Liver (tissue), 8 donors: ENCODE measurements at regions not wholly inside any gene's neighbourhood (a gene's known extent, or its start where the extent isn't known, plus 50 kb on each side); places are given as distances from the start of the nearest gene placed in this dataset.

ENCODE experiments used
- DNase-seq: peaks from one replicate; pipeline ENCODE4 v3.0.0-alpha.2; 2017; ENCODE audit warnings: low spot score
- H3K27ac ChIP-seq, 2 donors: one replicate each; pipeline ENCODE4 v1.7.0; 2013; ENCODE audit warnings: inconsistent platforms in 2 of 2, low read length in 2 of 2, control low read depth in 1 of 2, low read depth in 1 of 2, mild to moderate bottlenecking in 1 of 2
- H3K27me3 ChIP-seq, 4 donors: one replicate each; pipeline versions ENCODE4 v1.6.1 to v1.7.0; 2013; ENCODE audit warnings: low read length in 3 of 4, inconsistent platforms in 1 of 4, mild to moderate bottlenecking in 1 of 4, moderate library complexity in 1 of 4; ENCODE audit not compliant: control insufficient read depth in 4 of 4, insufficient read depth in 4 of 4
- H3K36me3 ChIP-seq, 4 donors: one replicate each; pipeline versions ENCODE4 v1.6.1 to v1.7.0; 2013; ENCODE audit warnings: low read length in 3 of 4, mild to moderate bottlenecking in 3 of 4, low read depth in 1 of 4, moderate library complexity in 1 of 4; ENCODE audit not compliant: control insufficient read depth in 4 of 4, insufficient read depth in 3 of 4
- H3K4me1 ChIP-seq, 4 donors: one replicate each; pipeline versions ENCODE4 v1.6.1 to v1.7.0; 2013; ENCODE audit warnings: low read length in 3 of 4, mild to moderate bottlenecking in 3 of 4, moderate library complexity in 1 of 4; ENCODE audit not compliant: control insufficient read depth in 4 of 4, insufficient read depth in 4 of 4
- H3K4me3 ChIP-seq, 3 donors: one replicate each; pipeline versions ENCODE4 v1.6.1 to v1.7.0; 2013; ENCODE audit warnings: low read length in 3 of 3, control low read depth in 1 of 3, low read depth in 1 of 3, mild to moderate bottlenecking in 1 of 3
- H3K9ac ChIP-seq, 2 donors: one replicate each; pipeline ENCODE4 v1.7.0; 2013; ENCODE audit warnings: low read length in 2 of 2, mild to moderate bottlenecking in 2 of 2, moderate library complexity in 2 of 2, control low read depth in 1 of 2, low read depth in 1 of 2
- H3K9me3 ChIP-seq, 4 donors: one replicate each; pipeline versions ENCODE4 v1.6.1 to v1.7.0; 2013; ENCODE audit warnings: low read length in 3 of 4; ENCODE audit not compliant: control insufficient read depth in 4 of 4
- EGR1 ChIP-seq, 2 donors: IDR thresholded peaks; 2 replicates each; pipeline ENCODE4 v1.6.1; 2016 to 2018; ENCODE audit warnings: antibody characterized with exemption in 2 of 2, low read depth in 2 of 2
- FOXA1 ChIP-seq: IDR thresholded peaks from 2 replicates; pipeline ENCODE4 v1.6.1; 2016; ENCODE audit warnings: antibody characterized with exemption
- FOXA2 ChIP-seq: IDR thresholded peaks from 2 replicates; pipeline ENCODE4 v1.6.1; 2016; ENCODE audit warnings: antibody characterized with exemption
- GABPA ChIP-seq, 2 donors: IDR thresholded peaks in 1 of 2; conservative IDR thresholded peaks in 1 of 2; 2 replicates each; pipeline ENCODE4 v1.6.1; 2016; ENCODE audit warnings: antibody characterized with exemption in 2 of 2, mild to moderate bottlenecking in 1 of 2, moderate library complexity in 1 of 2
- HNF4A ChIP-seq, 2 donors: conservative IDR thresholded peaks; 2 replicates each; pipeline ENCODE4 v1.6.1; 2016; ENCODE audit warnings: antibody characterized with exemption in 2 of 2, mild to moderate bottlenecking in 2 of 2
- HNF4G ChIP-seq: IDR thresholded peaks from 2 replicates; pipeline ENCODE4 v1.6.1; 2016; ENCODE audit warnings: antibody characterized with exemption
- JUND ChIP-seq, 2 donors: IDR thresholded peaks; 2 replicates each; pipeline ENCODE4 v1.6.1; 2016; ENCODE audit warnings: antibody characterized with exemption in 2 of 2
- NR2F2 ChIP-seq: IDR thresholded peaks from 2 replicates; pipeline ENCODE4 v1.6.1; 2016; ENCODE audit warnings: antibody characterized with exemption
- RAD21 ChIP-seq, 2 donors: IDR thresholded peaks; 2 replicates each; pipeline ENCODE4 v1.6.1; 2016; ENCODE audit warnings: antibody characterized with exemption in 2 of 2, mild to moderate bottlenecking in 2 of 2
- RXRA ChIP-seq, 2 donors: IDR thresholded peaks; 2 replicates each; pipeline ENCODE4 v1.6.1; 2017 to 2018; ENCODE audit warnings: antibody characterized with exemption in 2 of 2, mild to moderate bottlenecking in 1 of 2
- SP1 ChIP-seq: IDR thresholded peaks from 2 replicates; pipeline ENCODE4 v1.6.1; 2018; ENCODE audit warnings: antibody characterized with exemption, mild to moderate bottlenecking
- TAF1 ChIP-seq: conservative IDR thresholded peaks from 2 replicates; pipeline ENCODE4 v1.6.1; 2016; ENCODE audit warnings: antibody characterized with exemption, mild to moderate bottlenecking
- YY1 ChIP-seq: IDR thresholded peaks from 2 replicates; pipeline ENCODE4 v1.6.1; 2016; ENCODE audit warnings: antibody characterized with exemption, mild to moderate bottlenecking
- WGBS: extraction: QIAGEN DNeasy Blood & Tissue Kit; methylation state at CpG from one replicate; pipeline ENCODE4 v1.1.7; 2013; 5-methylcytosine and 5-hydroxymethylcytosine counted together
- TF ChIP-seq, protein P1 (sequence below): IDR thresholded peaks from 2 replicates; pipeline ENCODE4 v1.6.1; 2016; ENCODE audit warnings: antibody characterized with exemption
- TF ChIP-seq, protein P2 (sequence below): IDR thresholded peaks from 2 replicates; pipeline ENCODE4 v1.6.1; 2016; ENCODE audit warnings: antibody characterized with exemption, mild to moderate bottlenecking
- TF ChIP-seq, protein P3 (sequence below): IDR thresholded peaks from 2 replicates; pipeline ENCODE4 v1.6.1; 2016; ENCODE audit warnings: antibody characterized with exemption
- TF ChIP-seq, protein P4 (sequence below): fragments of 150-350 bp; IDR thresholded peaks from 2 replicates; pipeline ENCODE4 v1.5.1; 2017; ENCODE audit warnings: improper control_type of control experiment, low read depth, low read length; ENCODE audit not compliant: missing input control
- TF ChIP-seq, protein P5 (sequence below): IDR thresholded peaks from 2 replicates; pipeline ENCODE4 v1.6.1; 2016; ENCODE audit warnings: antibody characterized with exemption
- donor health status: healthy.
- donor health status: healthy.
- donor health status: healthy.
- donor health status: healthy.
- donor health status: healthy.

DNA sequence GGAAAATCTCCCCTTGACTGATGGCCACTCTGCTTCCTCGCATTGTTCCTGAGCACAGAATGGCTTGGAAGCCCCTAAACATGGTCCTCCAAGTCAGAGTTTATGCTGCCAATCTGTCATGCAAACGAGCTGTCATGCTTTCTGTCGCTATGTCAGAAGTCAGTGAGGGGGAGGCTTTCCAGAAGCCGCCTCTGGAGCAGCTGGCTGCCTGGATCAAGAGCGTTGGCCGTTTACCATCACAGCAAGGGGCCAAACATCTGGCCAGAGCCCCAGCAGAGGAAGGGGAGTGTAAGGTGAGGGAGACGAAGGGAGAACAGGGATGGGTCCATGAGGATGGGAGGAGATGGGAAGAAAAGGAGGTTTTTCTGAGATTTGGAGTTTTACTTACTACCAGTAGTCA is 372.6 kb upstream of the NR2F2 start:
- Histone ChIP-seq H3K27me3 (no peaks in the 10 kb centered on the region), H3K4me1 (no peaks in the 10 kb centered on the region), H3K9ac (no peak overlapping the region), H3K36me3 (no peaks in the 10 kb centered on the region), H3K4me3 (no peak overlapping the region), H3K9me3 (no peaks in the 10 kb centered on the region), H3K27ac (no peak overlapping the region)
- no peak for DNase-seq
- 74% methylated on average over 7 of the region's 7 CpGs for WGBS
- TF ChIP-seq SP1, result no peak
- no peak for TF ChIP-seq FOXA1
- TF ChIP-seq, protein P1, sequence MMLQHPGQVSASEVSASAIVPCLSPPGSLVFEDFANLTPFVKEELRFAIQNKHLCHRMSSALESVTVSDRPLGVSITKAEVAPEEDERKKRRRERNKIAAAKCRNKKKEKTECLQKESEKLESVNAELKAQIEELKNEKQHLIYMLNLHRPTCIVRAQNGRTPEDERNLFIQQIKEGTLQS, result no peak
- TF ChIP-seq, protein P2, sequence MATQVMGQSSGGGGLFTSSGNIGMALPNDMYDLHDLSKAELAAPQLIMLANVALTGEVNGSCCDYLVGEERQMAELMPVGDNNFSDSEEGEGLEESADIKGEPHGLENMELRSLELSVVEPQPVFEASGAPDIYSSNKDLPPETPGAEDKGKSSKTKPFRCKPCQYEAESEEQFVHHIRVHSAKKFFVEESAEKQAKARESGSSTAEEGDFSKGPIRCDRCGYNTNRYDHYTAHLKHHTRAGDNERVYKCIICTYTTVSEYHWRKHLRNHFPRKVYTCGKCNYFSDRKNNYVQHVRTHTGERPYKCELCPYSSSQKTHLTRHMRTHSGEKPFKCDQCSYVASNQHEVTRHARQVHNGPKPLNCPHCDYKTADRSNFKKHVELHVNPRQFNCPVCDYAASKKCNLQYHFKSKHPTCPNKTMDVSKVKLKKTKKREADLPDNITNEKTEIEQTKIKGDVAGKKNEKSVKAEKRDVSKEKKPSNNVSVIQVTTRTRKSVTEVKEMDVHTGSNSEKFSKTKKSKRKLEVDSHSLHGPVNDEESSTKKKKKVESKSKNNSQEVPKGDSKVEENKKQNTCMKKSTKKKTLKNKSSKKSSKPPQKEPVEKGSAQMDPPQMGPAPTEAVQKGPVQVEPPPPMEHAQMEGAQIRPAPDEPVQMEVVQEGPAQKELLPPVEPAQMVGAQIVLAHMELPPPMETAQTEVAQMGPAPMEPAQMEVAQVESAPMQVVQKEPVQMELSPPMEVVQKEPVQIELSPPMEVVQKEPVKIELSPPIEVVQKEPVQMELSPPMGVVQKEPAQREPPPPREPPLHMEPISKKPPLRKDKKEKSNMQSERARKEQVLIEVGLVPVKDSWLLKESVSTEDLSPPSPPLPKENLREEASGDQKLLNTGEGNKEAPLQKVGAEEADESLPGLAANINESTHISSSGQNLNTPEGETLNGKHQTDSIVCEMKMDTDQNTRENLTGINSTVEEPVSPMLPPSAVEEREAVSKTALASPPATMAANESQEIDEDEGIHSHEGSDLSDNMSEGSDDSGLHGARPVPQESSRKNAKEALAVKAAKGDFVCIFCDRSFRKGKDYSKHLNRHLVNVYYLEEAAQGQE, result no peak
- TF ChIP-seq, protein P3, sequence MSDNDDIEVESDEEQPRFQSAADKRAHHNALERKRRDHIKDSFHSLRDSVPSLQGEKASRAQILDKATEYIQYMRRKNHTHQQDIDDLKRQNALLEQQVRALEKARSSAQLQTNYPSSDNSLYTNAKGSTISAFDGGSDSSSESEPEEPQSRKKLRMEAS, result no peak
- no peak for TF ChIP-seq RAD21 (IDR thresholded peaks at IDR 0.05)
- TF ChIP-seq, protein P4, sequence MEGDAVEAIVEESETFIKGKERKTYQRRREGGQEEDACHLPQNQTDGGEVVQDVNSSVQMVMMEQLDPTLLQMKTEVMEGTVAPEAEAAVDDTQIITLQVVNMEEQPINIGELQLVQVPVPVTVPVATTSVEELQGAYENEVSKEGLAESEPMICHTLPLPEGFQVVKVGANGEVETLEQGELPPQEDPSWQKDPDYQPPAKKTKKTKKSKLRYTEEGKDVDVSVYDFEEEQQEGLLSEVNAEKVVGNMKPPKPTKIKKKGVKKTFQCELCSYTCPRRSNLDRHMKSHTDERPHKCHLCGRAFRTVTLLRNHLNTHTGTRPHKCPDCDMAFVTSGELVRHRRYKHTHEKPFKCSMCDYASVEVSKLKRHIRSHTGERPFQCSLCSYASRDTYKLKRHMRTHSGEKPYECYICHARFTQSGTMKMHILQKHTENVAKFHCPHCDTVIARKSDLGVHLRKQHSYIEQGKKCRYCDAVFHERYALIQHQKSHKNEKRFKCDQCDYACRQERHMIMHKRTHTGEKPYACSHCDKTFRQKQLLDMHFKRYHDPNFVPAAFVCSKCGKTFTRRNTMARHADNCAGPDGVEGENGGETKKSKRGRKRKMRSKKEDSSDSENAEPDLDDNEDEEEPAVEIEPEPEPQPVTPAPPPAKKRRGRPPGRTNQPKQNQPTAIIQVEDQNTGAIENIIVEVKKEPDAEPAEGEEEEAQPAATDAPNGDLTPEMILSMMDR, result no peak
- TF ChIP-seq GABPA (IDR thresholded peaks at IDR 0.05 in 1 of 2, conservative IDR thresholded peaks at IDR 0.05 in 1 of 2), result no peak
- no peak for TF ChIP-seq NR2F2
- no peak for TF ChIP-seq FOXA2
- no peak for TF ChIP-seq HNF4A (conservative IDR thresholded peaks at IDR 0.05)
- TF ChIP-seq EGR1 (IDR thresholded peaks at IDR 0.05; ENCODE audit: low read depth in 2 of 2), result no peak
- no peak for TF ChIP-seq YY1
- no peak for TF ChIP-seq HNF4G
- no peak for TF ChIP-seq TAF1
- TF ChIP-seq, protein P5, sequence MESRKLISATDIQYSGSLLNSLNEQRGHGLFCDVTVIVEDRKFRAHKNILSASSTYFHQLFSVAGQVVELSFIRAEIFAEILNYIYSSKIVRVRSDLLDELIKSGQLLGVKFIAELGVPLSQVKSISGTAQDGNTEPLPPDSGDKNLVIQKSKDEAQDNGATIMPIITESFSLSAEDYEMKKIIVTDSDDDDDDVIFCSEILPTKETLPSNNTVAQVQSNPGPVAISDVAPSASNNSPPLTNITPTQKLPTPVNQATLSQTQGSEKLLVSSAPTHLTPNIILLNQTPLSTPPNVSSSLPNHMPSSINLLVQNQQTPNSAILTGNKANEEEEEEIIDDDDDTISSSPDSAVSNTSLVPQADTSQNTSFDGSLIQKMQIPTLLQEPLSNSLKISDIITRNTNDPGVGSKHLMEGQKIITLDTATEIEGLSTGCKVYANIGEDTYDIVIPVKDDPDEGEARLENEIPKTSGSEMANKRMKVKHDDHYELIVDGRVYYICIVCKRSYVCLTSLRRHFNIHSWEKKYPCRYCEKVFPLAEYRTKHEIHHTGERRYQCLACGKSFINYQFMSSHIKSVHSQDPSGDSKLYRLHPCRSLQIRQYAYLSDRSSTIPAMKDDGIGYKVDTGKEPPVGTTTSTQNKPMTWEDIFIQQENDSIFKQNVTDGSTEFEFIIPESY, result no peak
- no peak for TF ChIP-seq JUND (IDR thresholded peaks at IDR 0.05)

DNA sequence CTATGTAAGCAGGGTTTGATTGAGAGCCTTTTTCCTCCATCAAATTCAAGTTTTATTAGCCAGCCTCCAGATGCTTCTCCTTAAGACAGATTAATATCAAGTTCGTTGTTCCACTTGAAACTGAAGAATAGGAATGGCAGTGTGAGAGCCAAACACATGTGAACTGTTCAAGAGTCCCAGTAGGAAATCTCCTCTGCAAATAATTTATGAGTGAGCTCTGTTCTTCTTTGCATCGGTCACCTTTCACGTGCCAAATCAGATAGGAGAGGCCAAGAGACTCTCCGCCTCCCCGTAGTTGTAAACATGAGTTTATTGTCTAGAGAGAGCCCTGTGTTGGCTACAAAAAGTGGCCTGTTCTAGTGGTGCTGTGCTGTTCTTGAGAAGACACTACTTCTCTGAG is 372.1 kb upstream of the NR2F2 start:
- no peaks in the 10 kb centered on the region for H3K4me1 ChIP-seq
- no peak overlapping the region for H3K27ac ChIP-seq
- no peaks in the 10 kb centered on the region for H3K27me3 ChIP-seq
- no peaks in the 10 kb centered on the region for H3K9me3 ChIP-seq
- no peak for DNase-seq
- 71% methylated on average over 5 of the region's 5 CpGs for WGBS
- H3K9ac ChIP-seq, result no peak overlapping the region
- TF ChIP-seq RXRA (IDR thresholded peaks at IDR 0.05) (no peak), SP1 (no peak), HNF4A (conservative IDR thresholded peaks at IDR 0.05) (no peak), GABPA (IDR thresholded peaks at IDR 0.05 in 1 of 2, conservative IDR thresholded peaks at IDR 0.05 in 1 of 2) (no peak), JUND (IDR thresholded peaks at IDR 0.05) (no peak)
- TF ChIP-seq, protein P2, result no peak
- TF ChIP-seq, protein P4, result no peak
- no peak overlapping the region for H3K4me3 ChIP-seq
- H3K36me3 ChIP-seq, result no peaks in the 10 kb centered on the region
